B cell (primary cell): ENCODE measurements at regions not wholly inside any gene's neighbourhood (a gene's known extent, or its start where the extent isn't known, plus 50 kb on each side); places are given as distances from the start of the nearest gene placed in this dataset.

Experiments used
- CTCF ChIP-seq: fragments of 200-600 bp; IDR thresholded peaks from one replicate; pipeline ENCODE4 v1.8.0; 2022; ENCODE audit warnings: antibody characterized with exemption, mild to moderate bottlenecking
- EZH2 ChIP-seq: IDR thresholded peaks from 2 replicates; pipeline ENCODE4 v1.6.1; 2012; ENCODE audit warnings: borderline replicate concordance, low read depth, mild to moderate bottlenecking, moderate library complexity, low read length; ENCODE audit not compliant: insufficient read depth, poor library complexity, severe bottlenecking

DNA sequence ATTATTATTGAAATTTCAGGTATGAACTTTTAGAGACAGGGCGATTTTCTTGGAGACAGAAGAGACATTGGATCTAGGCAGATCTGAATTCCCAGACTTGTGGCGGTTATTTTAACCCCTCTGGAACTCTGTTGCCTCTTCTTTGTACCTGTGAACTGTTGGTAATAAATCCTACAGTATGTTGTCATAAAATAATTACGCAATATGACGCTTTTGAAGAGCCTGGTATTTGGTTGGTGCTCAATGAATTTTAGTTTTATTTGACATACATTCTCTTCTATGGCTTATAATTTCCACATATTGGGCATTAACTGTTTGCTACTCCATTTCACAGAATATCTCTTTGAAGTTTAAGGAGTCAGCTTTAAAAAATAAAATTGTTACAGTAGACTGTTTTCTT is 1496.1 kb upstream of the IGFBP7 start:
- no peak for TF ChIP-seq CTCF
- TF ChIP-seq EZH2 = no peak
